Hepatocyte (in vitro differentiated cells): ENCODE measurements at regions not wholly inside any gene's neighbourhood (a gene's known extent, or its start where the extent isn't known, plus 50 kb on each side); places are given as distances from the start of the nearest gene placed in this dataset.

Experiments used
- CTCF ChIP-seq: fragments of 200-600 bp; sonication (generic); IDR thresholded peaks from 2 replicates; pipeline ENCODE4 v1.5.1; 2016; ENCODE audit warnings: antibody characterized with exemption, mild to moderate bottlenecking; ENCODE audit not compliant: poor library complexity
- EZH2 ChIP-seq: fragments of 200-600 bp; sonication (generic); IDR thresholded peaks from 2 replicates; pipeline ENCODE4 v1.6.1; 2016; ENCODE audit warnings: antibody characterized with exemption, mild to moderate bottlenecking, borderline replicate concordance
- EZH2phosphoT487 ChIP-seq: fragments of 200-600 bp; sonication (generic); IDR thresholded peaks from one replicate; pipeline ENCODE4 v1.6.1; 2018; ENCODE audit warnings: antibody characterized with exemption, mild to moderate bottlenecking, low read depth, moderate library complexity; ENCODE audit not compliant: unreplicated experiment, severe bottlenecking

GRCh38 chr7:13007331-13007730 lies 319.9 kb downstream of the ARL4A start:
- TF ChIP-seq CTCF (no peak), EZH2 (no peak), EZH2phosphoT487 (no peak)
